ENCODE measurements at regions not wholly inside any gene's neighbourhood (a gene's known extent, or its start where the extent isn't known, plus 50 kb on each side); places are given as distances from the start of the nearest gene placed in this dataset.

DNA sequence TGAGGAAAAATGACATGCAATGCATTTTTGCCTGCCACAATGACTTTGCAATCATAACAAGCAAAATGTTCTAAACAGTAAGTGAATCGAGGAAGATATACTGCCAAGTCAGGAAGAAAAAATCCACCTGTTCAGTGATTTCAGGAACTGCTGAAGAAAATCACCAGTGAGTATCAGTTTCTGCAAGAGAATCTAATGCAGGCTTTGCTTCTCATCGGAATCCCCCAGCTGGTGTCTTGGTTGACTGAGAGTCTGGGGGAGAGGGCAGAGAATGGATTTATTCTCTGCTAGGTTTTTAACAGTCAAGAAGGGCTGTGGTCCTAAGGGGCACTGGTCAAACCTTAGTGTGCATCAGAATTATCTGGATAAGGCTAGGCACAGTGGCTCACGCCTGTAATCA, 363.4 kb downstream of the CDH26 start:
- TF ChIP-seq EZH2 (IDR thresholded peaks at IDR 0.05) (no peak), EZH2phosphoT487 (IDR thresholded peaks at IDR 0.05) (no peak)
- TF ChIP-seq, protein P1, sequence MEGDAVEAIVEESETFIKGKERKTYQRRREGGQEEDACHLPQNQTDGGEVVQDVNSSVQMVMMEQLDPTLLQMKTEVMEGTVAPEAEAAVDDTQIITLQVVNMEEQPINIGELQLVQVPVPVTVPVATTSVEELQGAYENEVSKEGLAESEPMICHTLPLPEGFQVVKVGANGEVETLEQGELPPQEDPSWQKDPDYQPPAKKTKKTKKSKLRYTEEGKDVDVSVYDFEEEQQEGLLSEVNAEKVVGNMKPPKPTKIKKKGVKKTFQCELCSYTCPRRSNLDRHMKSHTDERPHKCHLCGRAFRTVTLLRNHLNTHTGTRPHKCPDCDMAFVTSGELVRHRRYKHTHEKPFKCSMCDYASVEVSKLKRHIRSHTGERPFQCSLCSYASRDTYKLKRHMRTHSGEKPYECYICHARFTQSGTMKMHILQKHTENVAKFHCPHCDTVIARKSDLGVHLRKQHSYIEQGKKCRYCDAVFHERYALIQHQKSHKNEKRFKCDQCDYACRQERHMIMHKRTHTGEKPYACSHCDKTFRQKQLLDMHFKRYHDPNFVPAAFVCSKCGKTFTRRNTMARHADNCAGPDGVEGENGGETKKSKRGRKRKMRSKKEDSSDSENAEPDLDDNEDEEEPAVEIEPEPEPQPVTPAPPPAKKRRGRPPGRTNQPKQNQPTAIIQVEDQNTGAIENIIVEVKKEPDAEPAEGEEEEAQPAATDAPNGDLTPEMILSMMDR (IDR thresholded peaks at IDR 0.05) = no peak
